ENCODE measurements at regions not wholly inside any gene's neighbourhood (a gene's known extent, or its start where the extent isn't known, plus 50 kb on each side); places are given as distances from the start of the nearest gene placed in this dataset.

DNA sequence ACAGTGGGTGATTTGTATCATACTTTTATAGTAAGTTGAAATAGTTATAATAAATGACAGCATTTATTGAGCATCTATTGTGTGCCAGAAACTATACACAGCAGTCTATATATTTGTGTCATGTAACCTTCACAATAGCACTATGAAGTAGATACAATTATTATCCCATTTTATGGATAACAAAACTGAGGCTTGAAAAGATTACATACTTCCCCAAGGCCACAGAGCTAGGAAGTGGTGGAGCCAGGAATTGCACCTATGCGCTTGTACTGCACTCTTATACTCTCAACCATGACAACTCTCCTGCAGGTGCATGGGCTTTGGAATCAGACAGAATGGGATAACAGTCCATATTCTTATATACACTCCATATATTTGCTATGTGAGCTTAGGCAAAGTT, 110.6 kb upstream of the SOX5 start:
- no peaks in the 10 kb centered on the region for H3K36me3 Mint-ChIP-seq (ENCODE audit: low read depth)
- H3K27ac Mint-ChIP-seq = no peak overlapping the region
- H3K27me3 Mint-ChIP-seq (ENCODE audit: low read depth) = no peaks in the 10 kb centered on the region
- H3K4me1 Mint-ChIP-seq (ENCODE audit: low read depth) = no peaks in the 10 kb centered on the region
- no peaks in the 10 kb centered on the region for H3K9me3 Mint-ChIP-seq
- H3K4me3 Mint-ChIP-seq = no peak overlapping the region

DNA sequence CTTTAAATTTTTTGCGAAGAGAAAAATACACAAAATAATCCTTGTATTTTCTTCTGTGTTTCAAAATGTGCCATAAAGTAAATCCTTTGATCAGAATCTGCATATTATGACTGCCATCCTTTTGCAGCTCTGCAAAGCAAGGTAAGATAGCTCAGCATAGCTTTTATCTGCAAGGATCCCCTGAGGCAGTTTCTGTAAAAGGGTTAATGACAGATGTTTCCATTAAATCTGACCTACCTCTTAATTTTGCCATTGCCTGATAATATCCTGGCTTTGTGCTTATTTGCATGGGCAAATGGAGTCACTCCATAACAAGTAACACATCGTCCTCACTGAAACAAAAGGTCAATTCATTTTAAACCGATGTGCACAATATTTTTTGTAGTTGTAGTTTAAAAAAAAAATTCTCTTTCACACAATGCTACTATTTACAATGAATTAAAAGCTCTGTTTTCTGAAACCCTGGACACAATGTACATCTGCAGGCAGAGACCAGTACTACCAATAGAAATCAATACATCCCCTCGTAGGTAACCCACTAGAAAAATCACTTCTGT, 108.5 kb upstream of the SOX5 start:
- no peaks in the 10 kb centered on the region for H3K4me1 Mint-ChIP-seq (ENCODE audit: low read depth)
- peaks cover 3% of the 10 kb centered on the region for H3K9me3 Mint-ChIP-seq
- H3K36me3 Mint-ChIP-seq (ENCODE audit: low read depth) = no peaks in the 10 kb centered on the region
- H3K27me3 Mint-ChIP-seq (ENCODE audit: low read depth) = no peaks in the 10 kb centered on the region
- H3K27ac Mint-ChIP-seq = no peak overlapping the region
- H3K4me3 Mint-ChIP-seq = no peak overlapping the region

DNA sequence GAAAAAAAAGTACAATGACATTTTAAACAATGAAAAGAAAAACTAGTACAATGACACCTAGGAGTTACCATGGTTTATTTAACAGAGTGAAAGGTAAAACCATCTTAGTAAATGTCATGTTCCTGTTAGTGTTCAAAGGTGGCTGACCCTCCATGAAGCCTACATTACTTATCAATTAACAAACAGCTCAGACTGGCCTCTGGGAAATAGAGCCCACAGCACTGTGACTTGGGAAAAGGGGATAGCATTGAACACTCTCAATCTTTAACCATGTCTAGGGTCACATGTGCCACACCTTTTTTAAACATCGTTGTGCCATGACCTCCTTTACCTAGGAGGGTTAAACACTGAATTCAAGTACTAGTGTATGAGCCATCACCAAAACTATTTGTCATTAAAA, 106.3 kb upstream of the SOX5 start:
- H3K9me3 Mint-ChIP-seq = peaks cover 3% of the 10 kb centered on the region
- H3K4me3 Mint-ChIP-seq = no peak overlapping the region
- H3K27me3 Mint-ChIP-seq (ENCODE audit: low read depth) = no peaks in the 10 kb centered on the region
- H3K27ac Mint-ChIP-seq = no peak overlapping the region
- no peaks in the 10 kb centered on the region for H3K36me3 Mint-ChIP-seq (ENCODE audit: low read depth)
- no peaks in the 10 kb centered on the region for H3K4me1 Mint-ChIP-seq (ENCODE audit: low read depth)

GRCh38 chr12:24054416-24054815, 104.9 kb upstream of the SOX5 start:
- no peak overlapping the region for H3K27ac Mint-ChIP-seq

DNA sequence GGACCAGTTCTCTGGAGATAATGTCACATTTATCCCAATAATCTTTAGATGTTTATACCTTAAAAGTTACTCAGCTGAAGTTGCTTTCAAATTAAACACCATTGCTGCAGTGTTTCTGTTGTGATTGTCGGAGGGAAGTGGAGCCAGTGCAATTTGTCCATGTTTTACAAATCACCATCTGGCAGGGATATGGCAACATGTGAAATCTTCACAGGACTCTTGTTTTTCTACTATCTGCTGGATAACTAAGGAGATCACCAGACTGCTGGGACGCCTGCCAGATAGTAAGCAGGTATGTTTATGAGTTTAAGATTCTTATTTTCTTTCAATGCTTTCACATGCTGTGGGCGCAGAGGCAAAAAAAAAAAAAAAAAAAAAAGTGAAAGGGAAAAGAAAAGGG, 100.3 kb upstream of the SOX5 start:
- H3K27ac Mint-ChIP-seq = no peak overlapping the region
- H3K36me3 Mint-ChIP-seq (ENCODE audit: low read depth) = no peaks in the 10 kb centered on the region
- peaks cover 2% of the 10 kb centered on the region for H3K4me1 Mint-ChIP-seq (ENCODE audit: low read depth)
- no peaks in the 10 kb centered on the region for H3K27me3 Mint-ChIP-seq (ENCODE audit: low read depth)
- peaks cover 2% of the 10 kb centered on the region for H3K9me3 Mint-ChIP-seq
- H3K4me3 Mint-ChIP-seq = no peak overlapping the region

More at GRCh38 chr12:24054416-24054815, 104.9 kb upstream of the SOX5 start:
- Mint-ChIP-seq H3K4me3 (no peak overlapping the region), H3K27me3 (ENCODE audit: low read depth) (no peaks in the 10 kb centered on the region), H3K36me3 (ENCODE audit: low read depth) (no peaks in the 10 kb centered on the region), H3K9me3 (peaks cover 3% of the 10 kb centered on the region), H3K4me1 (ENCODE audit: low read depth) (no peaks in the 10 kb centered on the region)

GRCh38 chr12:24049101-24049500, 99.6 kb upstream of the SOX5 start:
- Mint-ChIP-seq H3K4me3 (no peak overlapping the region), H3K27ac (no peak overlapping the region), H3K4me1 (ENCODE audit: low read depth) (peaks cover 2% of the 10 kb centered on the region), H3K27me3 (ENCODE audit: low read depth) (no peaks in the 10 kb centered on the region), H3K9me3 (no peaks in the 10 kb centered on the region), H3K36me3 (ENCODE audit: low read depth) (no peaks in the 10 kb centered on the region)

GRCh38 chr12:24048446-24048845, 99.0 kb upstream of the SOX5 start:
- no peak overlapping the region for H3K4me3 Mint-ChIP-seq
- H3K27ac Mint-ChIP-seq = no peak overlapping the region
- no peaks in the 10 kb centered on the region for H3K9me3 Mint-ChIP-seq
- no peaks in the 10 kb centered on the region for H3K27me3 Mint-ChIP-seq (ENCODE audit: low read depth)
- no peaks in the 10 kb centered on the region for H3K36me3 Mint-ChIP-seq (ENCODE audit: low read depth)
- H3K4me1 Mint-ChIP-seq (ENCODE audit: low read depth) = peaks cover 2% of the 10 kb centered on the region

- Mint-ChIP-seq H3K4me3 (no peak overlapping the region), H3K9me3 (no peaks in the 10 kb centered on the region), H3K36me3 (ENCODE audit: low read depth) (no peaks in the 10 kb centered on the region), H3K4me1 (ENCODE audit: low read depth) (peaks cover 2% of the 10 kb centered on the region), H3K27ac (no peak overlapping the region), H3K27me3 (ENCODE audit: low read depth) (no peaks in the 10 kb centered on the region)
These were observed 97.9 kb upstream of the SOX5 start for GRCh38 chr12:24047326-24047725.

GRCh38 chr12:24045816-24046257, 96.4 kb upstream of the SOX5 start:
- Mint-ChIP-seq H3K27ac (no peak overlapping the region), H3K9me3 (no peaks in the 10 kb centered on the region), H3K4me3 (no peak overlapping the region), H3K36me3 (ENCODE audit: low read depth) (no peaks in the 10 kb centered on the region), H3K4me1 (ENCODE audit: low read depth) (peaks cover 2% of the 10 kb centered on the region), H3K27me3 (ENCODE audit: low read depth) (no peaks in the 10 kb centered on the region)

DNA sequence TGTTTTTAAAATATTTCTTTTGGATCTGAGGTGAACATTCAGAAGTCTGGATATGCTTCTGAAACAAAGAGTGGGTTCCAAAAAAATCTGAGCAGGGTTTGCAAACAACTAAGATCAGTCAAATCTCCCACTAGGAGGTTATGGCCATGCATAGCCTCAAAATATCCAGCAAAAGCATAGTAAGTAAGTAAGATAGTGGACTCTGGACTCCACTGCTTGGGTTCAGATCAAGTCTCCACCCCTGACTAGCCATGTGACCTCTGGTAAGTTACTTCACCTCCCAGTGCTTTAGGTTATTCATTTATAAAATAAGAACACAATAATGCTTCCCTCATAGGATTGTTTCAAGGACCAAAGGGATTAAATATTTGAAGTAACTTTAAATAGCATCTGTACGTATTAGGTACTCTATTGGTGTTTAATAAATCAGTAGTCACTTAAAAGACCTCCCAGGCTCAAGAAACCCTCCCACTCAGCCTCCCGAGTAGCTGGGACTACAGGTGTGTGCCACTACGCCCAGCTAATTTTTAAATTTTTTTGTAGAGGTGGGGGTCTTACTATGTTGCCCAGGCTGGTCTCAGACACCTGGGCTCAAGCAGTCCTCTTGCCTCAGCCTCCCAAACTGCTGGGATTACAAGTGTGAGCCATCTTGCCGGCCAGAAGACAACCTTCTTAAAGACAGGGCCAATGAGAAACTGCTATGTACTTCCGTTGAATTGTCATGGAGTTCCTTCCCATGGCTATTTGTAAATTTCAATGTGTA, 95.7 kb upstream of the SOX5 start:
- peaks cover 2% of the 10 kb centered on the region for H3K4me1 Mint-ChIP-seq (ENCODE audit: low read depth)
- H3K4me3 Mint-ChIP-seq = no peak overlapping the region
- no peaks in the 10 kb centered on the region for H3K36me3 Mint-ChIP-seq (ENCODE audit: low read depth)
- H3K9me3 Mint-ChIP-seq = no peaks in the 10 kb centered on the region
- H3K27ac Mint-ChIP-seq = no peak overlapping the region
- no peaks in the 10 kb centered on the region for H3K27me3 Mint-ChIP-seq (ENCODE audit: low read depth)

- no peak overlapping the region for H3K4me3 Mint-ChIP-seq
- H3K27ac Mint-ChIP-seq = no peak overlapping the region
- no peaks in the 10 kb centered on the region for H3K27me3 Mint-ChIP-seq (ENCODE audit: low read depth)
- no peaks in the 10 kb centered on the region for H3K36me3 Mint-ChIP-seq (ENCODE audit: low read depth)
- no peaks in the 10 kb centered on the region for H3K9me3 Mint-ChIP-seq
- peaks cover 2% of the 10 kb centered on the region for H3K4me1 Mint-ChIP-seq (ENCODE audit: low read depth)
These were observed 93.2 kb upstream of the SOX5 start for GRCh38 chr12:24042651-24043050.

DNA sequence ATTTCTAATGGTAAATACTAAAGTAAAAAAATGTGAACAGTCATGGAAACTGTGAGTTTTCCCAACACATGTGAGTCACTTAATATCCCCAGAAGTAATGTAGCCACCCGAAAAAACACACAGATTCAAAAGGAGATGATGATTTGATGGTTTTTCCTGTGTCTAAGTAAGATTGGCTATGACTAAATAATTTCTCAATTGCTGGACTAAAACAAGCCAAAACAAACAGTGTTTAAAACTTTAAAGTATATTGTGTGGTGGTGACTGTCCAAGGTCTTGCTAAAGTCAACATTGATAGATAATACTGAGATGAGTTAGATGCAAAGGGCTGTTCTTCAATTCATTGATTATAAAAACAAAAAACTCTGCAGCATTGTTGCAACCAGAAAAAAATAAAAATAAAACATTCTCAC, 89.6 kb upstream of the SOX5 start:
- Mint-ChIP-seq H3K4me3 (no peak overlapping the region), H3K36me3 (ENCODE audit: low read depth) (no peaks in the 10 kb centered on the region), H3K9me3 (no peaks in the 10 kb centered on the region), H3K4me1 (ENCODE audit: low read depth) (no peaks in the 10 kb centered on the region), H3K27ac (no peak overlapping the region), H3K27me3 (ENCODE audit: low read depth) (no peaks in the 10 kb centered on the region)

- no peak overlapping the region for H3K4me3 Mint-ChIP-seq
- no peak overlapping the region for H3K27ac Mint-ChIP-seq
- no peaks in the 10 kb centered on the region for H3K27me3 Mint-ChIP-seq (ENCODE audit: low read depth)
- no peaks in the 10 kb centered on the region for H3K9me3 Mint-ChIP-seq
- H3K4me1 Mint-ChIP-seq (ENCODE audit: low read depth) = no peaks in the 10 kb centered on the region
- H3K36me3 Mint-ChIP-seq (ENCODE audit: low read depth) = no peaks in the 10 kb centered on the region
These were observed 88.9 kb upstream of the SOX5 start for GRCh38 chr12:24038211-24038997.

- Mint-ChIP-seq H3K4me3 (no peak overlapping the region), H3K9me3 (no peaks in the 10 kb centered on the region), H3K36me3 (ENCODE audit: low read depth) (no peaks in the 10 kb centered on the region), H3K4me1 (ENCODE audit: low read depth) (no peaks in the 10 kb centered on the region), H3K27me3 (ENCODE audit: low read depth) (no peaks in the 10 kb centered on the region), H3K27ac (no peak overlapping the region)
These were observed 87.2 kb upstream of the SOX5 start for GRCh38 chr12:24036438-24037216.
